ENCODE measurements at regions not wholly inside any gene's neighbourhood (a gene's known extent, or its start where the extent isn't known, plus 50 kb on each side); places are given as distances from the start of the nearest gene placed in this dataset.

DNA sequence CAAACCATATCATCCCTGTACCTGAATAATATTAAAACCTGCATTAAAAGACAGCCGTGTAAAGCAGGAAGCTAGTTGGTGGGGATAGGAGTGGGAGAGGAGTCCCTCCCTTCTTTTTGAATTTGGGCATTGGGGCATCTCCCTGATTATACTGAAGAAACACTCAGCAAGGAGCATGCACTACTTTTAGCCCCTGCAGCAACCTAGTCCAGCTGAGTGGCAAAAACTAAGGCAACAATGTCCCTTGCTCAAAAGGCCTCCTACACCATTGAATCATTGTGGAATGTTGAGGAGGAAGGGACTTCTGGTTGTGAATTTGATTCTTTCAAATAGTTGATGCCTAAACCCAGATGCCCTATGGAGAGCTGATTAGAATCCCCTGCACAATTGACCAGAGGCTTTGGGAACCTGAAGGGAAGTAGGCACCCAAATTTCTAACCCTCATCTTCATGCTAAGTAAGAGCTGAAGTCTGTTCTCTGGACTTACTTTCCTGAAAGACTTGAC, 111.7 kb downstream of the DDX1 start:
- H3K36me3 ChIP-seq (ENCODE audit: control insufficient read depth in 2 of 2, insufficient read depth in 1 of 2, low read length in 2 of 2): no peaks in the 10 kb centered on the region
- H3K27ac ChIP-seq (ENCODE audit: extremely low read depth, low read depth, low read length): no peak overlapping the region
- ChIA-PET POLR2A (no interaction called here), CTCF (interaction anchor here (1.1 kb wide), 1 partner anchor 45 kb away, joined by 4 read pairs; no protein-coding TSS in a partner anchor)
- no peaks in the 10 kb centered on the region for H3K4me1 ChIP-seq (ENCODE audit: control insufficient read depth, insufficient read depth, low read length)
- TF ChIP-seq ZNF529 (tag by site-specific recombination; IDR thresholded peaks at IDR 0.05; ENCODE audit: insufficient replicate concordance) (no peak), ZNF677 (tag by site-specific recombination; IDR thresholded peaks at IDR 0.05) (no peak), ZNF140 (tag by site-specific recombination; IDR thresholded peaks at IDR 0.05) (no peak), ZBTB7A (tag by site-specific recombination; IDR thresholded peaks at IDR 0.05; ENCODE audit: low read depth) (no peak), ZNF837 (tag by site-specific recombination; IDR thresholded peaks at IDR 0.05) (no peak), ZSCAN16 (tag by site-specific recombination; IDR thresholded peaks at IDR 0.05) (no peak)
- TF ChIP-seq, protein P1, sequence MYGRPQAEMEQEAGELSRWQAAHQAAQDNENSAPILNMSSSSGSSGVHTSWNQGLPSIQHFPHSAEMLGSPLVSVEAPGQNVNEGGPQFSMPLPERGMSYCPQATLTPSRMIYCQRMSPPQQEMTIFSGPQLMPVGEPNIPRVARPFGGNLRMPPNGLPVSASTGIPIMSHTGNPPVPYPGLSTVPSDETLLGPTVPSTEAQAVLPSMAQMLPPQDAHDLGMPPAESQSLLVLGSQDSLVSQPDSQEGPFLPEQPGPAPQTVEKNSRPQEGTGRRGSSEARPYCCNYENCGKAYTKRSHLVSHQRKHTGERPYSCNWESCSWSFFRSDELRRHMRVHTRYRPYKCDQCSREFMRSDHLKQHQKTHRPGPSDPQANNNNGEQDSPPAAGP (tag by site-specific recombination; IDR thresholded peaks at IDR 0.05): no peak
- TF ChIP-seq, protein P2, sequence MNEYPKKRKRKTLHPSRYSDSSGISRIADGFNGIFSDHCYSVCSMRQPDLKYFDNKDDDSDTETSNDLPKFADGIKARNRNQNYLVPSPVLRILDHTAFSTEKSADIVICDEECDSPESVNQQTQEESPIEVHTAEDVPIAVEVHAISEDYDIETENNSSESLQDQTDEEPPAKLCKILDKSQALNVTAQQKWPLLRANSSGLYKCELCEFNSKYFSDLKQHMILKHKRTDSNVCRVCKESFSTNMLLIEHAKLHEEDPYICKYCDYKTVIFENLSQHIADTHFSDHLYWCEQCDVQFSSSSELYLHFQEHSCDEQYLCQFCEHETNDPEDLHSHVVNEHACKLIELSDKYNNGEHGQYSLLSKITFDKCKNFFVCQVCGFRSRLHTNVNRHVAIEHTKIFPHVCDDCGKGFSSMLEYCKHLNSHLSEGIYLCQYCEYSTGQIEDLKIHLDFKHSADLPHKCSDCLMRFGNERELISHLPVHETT (tag by site-specific recombination; IDR thresholded peaks at IDR 0.05): no peak
- H3K4me3 ChIP-seq (ENCODE audit: low read depth, low read length): no peak overlapping the region
- no peaks in the 10 kb centered on the region for H3K9me3 ChIP-seq (ENCODE audit: control insufficient read depth, insufficient read depth, low read depth, low read length)

DNA sequence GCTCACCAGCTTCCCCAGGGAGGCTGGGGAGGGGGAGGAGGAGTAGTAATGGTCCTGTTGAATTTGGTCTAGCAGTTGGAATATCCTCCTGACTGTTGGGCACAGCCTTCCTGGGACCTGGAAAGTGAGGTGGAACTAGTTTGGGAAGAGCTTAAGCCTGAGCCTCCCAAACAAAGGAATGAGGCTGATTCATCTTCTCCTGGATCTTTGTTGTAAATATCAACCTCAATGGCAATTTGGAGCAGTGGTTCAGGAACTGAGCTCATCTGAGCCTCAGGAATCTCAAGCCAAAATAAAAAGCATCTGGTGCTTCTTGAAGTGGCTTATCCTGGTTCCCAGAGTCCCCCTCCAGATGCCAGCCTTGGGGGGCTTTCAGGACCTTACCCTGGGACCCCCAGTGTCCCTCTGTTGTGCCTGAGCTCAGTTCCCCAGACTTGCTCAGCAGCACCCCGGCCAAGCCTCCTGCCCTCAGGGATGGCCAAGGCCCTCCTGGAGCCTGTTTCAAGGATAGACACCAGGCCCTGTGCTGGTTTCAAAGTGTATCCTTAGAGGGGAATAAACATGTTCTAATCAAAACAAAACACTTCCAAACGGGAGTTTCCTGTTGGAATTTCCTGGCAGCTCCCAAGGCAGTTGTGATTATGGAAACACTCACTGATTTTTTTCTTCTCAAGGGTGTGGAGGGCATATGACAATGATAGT, 112.6 kb downstream of the DDX1 start:
- Histone ChIP-seq H3K27ac (ENCODE audit: extremely low read depth, low read depth, low read length) (no peak overlapping the region), H3K4me1 (ENCODE audit: control insufficient read depth, insufficient read depth, low read length) (no peaks in the 10 kb centered on the region), H3K9me3 (ENCODE audit: control insufficient read depth, insufficient read depth, low read depth, low read length) (no peaks in the 10 kb centered on the region), H3K4me3 (ENCODE audit: low read depth, low read length) (no peak overlapping the region), H3K36me3 (ENCODE audit: control insufficient read depth in 2 of 2, insufficient read depth in 1 of 2, low read length in 2 of 2) (no peaks in the 10 kb centered on the region)
- CTCF ChIA-PET: interaction anchor here (0.6 to 1.1 kb wide), 2 partner anchors 44 to 89 kb away, joined by 3 to 4 read pairs; no protein-coding TSS in a partner anchor
- POLR2A ChIA-PET: interaction anchor here (0.6 kb wide), 1 partner anchor 375 kb away, joined by 4 read pairs; no protein-coding TSS in a partner anchor
- TF ChIP-seq ZNF654 (tag by site-specific recombination; IDR thresholded peaks at IDR 0.05; ENCODE audit: low read depth) (no peak), ZNF426 (tag by site-specific recombination; IDR thresholded peaks at IDR 0.05) (no peak), ZNF837 (tag by site-specific recombination; IDR thresholded peaks at IDR 0.05) (no peak), ZNF23 (tag by site-specific recombination; IDR thresholded peaks at IDR 0.05; ENCODE audit: borderline replicate concordance) (no peak), ZNF830 (tag by site-specific recombination; IDR thresholded peaks at IDR 0.05; ENCODE audit: low read depth) (no peak), ZNF292 (tag by site-specific recombination; IDR thresholded peaks at IDR 0.05; ENCODE audit: borderline replicate concordance, low read depth) (no peak), ZNF174 (tag by site-specific recombination; IDR thresholded peaks at IDR 0.05) (no peak), IKZF3 (tag by site-specific recombination; IDR thresholded peaks at IDR 0.05) (no peak), ZNF473 (tag by site-specific recombination; IDR thresholded peaks at IDR 0.05) (no peak), ZNF19 (tag by site-specific recombination; IDR thresholded peaks at IDR 0.05; ENCODE audit: low read depth) (no peak), REPIN1 (tag by site-specific recombination; IDR thresholded peaks at IDR 0.05; ENCODE audit: low read depth) (no peak)
- TF ChIP-seq, protein P3, sequence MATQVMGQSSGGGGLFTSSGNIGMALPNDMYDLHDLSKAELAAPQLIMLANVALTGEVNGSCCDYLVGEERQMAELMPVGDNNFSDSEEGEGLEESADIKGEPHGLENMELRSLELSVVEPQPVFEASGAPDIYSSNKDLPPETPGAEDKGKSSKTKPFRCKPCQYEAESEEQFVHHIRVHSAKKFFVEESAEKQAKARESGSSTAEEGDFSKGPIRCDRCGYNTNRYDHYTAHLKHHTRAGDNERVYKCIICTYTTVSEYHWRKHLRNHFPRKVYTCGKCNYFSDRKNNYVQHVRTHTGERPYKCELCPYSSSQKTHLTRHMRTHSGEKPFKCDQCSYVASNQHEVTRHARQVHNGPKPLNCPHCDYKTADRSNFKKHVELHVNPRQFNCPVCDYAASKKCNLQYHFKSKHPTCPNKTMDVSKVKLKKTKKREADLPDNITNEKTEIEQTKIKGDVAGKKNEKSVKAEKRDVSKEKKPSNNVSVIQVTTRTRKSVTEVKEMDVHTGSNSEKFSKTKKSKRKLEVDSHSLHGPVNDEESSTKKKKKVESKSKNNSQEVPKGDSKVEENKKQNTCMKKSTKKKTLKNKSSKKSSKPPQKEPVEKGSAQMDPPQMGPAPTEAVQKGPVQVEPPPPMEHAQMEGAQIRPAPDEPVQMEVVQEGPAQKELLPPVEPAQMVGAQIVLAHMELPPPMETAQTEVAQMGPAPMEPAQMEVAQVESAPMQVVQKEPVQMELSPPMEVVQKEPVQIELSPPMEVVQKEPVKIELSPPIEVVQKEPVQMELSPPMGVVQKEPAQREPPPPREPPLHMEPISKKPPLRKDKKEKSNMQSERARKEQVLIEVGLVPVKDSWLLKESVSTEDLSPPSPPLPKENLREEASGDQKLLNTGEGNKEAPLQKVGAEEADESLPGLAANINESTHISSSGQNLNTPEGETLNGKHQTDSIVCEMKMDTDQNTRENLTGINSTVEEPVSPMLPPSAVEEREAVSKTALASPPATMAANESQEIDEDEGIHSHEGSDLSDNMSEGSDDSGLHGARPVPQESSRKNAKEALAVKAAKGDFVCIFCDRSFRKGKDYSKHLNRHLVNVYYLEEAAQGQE (tag by site-specific recombination; IDR thresholded peaks at IDR 0.05): no peak
- TF ChIP-seq, protein P4, sequence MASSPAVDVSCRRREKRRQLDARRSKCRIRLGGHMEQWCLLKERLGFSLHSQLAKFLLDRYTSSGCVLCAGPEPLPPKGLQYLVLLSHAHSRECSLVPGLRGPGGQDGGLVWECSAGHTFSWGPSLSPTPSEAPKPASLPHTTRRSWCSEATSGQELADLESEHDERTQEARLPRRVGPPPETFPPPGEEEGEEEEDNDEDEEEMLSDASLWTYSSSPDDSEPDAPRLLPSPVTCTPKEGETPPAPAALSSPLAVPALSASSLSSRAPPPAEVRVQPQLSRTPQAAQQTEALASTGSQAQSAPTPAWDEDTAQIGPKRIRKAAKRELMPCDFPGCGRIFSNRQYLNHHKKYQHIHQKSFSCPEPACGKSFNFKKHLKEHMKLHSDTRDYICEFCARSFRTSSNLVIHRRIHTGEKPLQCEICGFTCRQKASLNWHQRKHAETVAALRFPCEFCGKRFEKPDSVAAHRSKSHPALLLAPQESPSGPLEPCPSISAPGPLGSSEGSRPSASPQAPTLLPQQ (tag by site-specific recombination; IDR thresholded peaks at IDR 0.05): no peak
- TF ChIP-seq, protein P5, sequence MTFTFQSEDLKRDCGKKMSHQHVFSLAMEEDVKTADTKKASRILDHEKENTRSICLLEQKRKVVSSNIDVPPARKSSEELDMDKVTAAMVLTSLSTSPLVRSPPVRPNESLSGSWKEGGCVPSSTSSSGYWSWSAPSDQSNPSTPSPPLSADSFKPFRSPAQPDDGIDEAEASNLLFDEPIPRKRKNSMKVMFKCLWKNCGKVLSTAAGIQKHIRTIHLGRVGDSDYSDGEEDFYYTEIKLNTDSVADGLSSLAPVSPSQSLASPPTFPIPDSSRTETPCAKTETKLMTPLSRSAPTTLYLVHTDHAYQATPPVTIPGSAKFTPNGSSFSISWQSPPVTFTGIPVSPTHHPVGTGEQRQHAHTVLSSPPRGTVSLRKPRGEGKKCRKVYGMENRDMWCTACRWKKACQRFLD (tag by site-specific recombination; IDR thresholded peaks at IDR 0.05): no peak
